HG03354 (cell line): ENCODE measurements at regions not wholly inside any gene's neighbourhood (a gene's known extent, or its start where the extent isn't known, plus 50 kb on each side); places are given as distances from the start of the nearest gene placed in this dataset.

ENCODE experiments used
- ATAC-seq: cut with Tn5 transposase; IDR thresholded peaks from one replicate; pipeline ENCODE4 v1.9.1; 2021; ENCODE audit warnings: mild to moderate bottlenecking; ENCODE audit not compliant: unreplicated experiment, poor library complexity, severe bottlenecking

GRCh38 chr9:14366076-14366475 is 52.1 kb upstream of the NFIB start:
- ATAC-seq: no peak

GRCh38 chr9:14365670-14366069 is 51.7 kb upstream of the NFIB start:
- no peak for ATAC-seq
